T-cell (primary cell): ENCODE measurements at regions not wholly inside any gene's neighbourhood (a gene's known extent, or its start where the extent isn't known, plus 50 kb on each side); places are given as distances from the start of the nearest gene placed in this dataset.
A peak's percentile ranks its signal among the peaks of the same experiment; 100 is the strongest.

Source experiments
- ATAC-seq, 4 experiments: fragments of 200-7000 bp in 3 of 4; fragments of 150-1000 bp in 1 of 4; cut with Tn5 transposase; replicated peaks in 1 of 4; 1 replicate in 3 of 4; 2 replicates in 1 of 4; pipeline ENCODE4 v1.10.0; 2021; ENCODE audit warnings: moderate library complexity in 3 of 4, mild to moderate bottlenecking in 2 of 4, moderate number of reproducible peaks in 1 of 4
- CTCF ChIA-PET, 2 donors: fragments of 300-600 bp; sonication (Branson Sonifier 250); formaldehyde crosslinking; loops; one replicate each; lab custom pipeline; 2022; ENCODE audit warnings: antibody characterized with exemption in 2 of 2; lab: Charles Lee
- POLR2A ChIA-PET, 2 donors: fragments of 300-600 bp; sonication (Branson Sonifier 250); formaldehyde crosslinking; loops; one replicate each; lab custom pipeline; 2022; ENCODE audit warnings: antibody characterized with exemption in 2 of 2; lab: Charles Lee
- DNase-seq, 35 experiments: peaks; one replicate each; pipeline versions ENCODE4 v3.0.0 to v3.0.0-alpha.2; 2013 to 2023
- H3K27ac ChIP-seq: one replicate; pipeline ENCODE4 v1.5.1; 2013; ENCODE audit warnings: low read length
- H3K27me3 ChIP-seq, 2 experiments: replicated peaks in 1 of 2; 1 replicate in 1 of 2; 2 replicates in 1 of 2; pipeline versions ENCODE4 v1.6.1 to v1.7.0; 2013; ENCODE audit warnings: low read length in 1 of 2, mixed read lengths in 1 of 2; ENCODE audit not compliant: control insufficient read depth in 2 of 2, insufficient read depth in 2 of 2; ENCODE audit errors: extremely low read depth in 1 of 2
- H3K36me3 ChIP-seq, 2 donors: 1 replicate in 1 of 2; 2 replicates in 1 of 2; pipeline versions ENCODE4 v1.6.1 to v1.7.0; 2013; ENCODE audit warnings: low read length in 1 of 2; ENCODE audit not compliant: control insufficient read depth in 2 of 2, insufficient read depth in 1 of 2; ENCODE audit errors: extremely low read depth in 1 of 2
- H3K4me1 ChIP-seq, 2 experiments: 1 replicate in 1 of 2; 2 replicates in 1 of 2; pipeline versions ENCODE4 v1.6.1 to v1.7.0; 2013; ENCODE audit warnings: low read length in 2 of 2, mixed read lengths in 1 of 2; ENCODE audit not compliant: insufficient read depth in 2 of 2, control insufficient read depth in 1 of 2; ENCODE audit errors: extremely low read depth in 1 of 2
- H3K4me3 ChIP-seq, 2 donors: 1 replicate in 1 of 2; 2 replicates in 1 of 2; pipeline versions ENCODE4 v1.5.1 to v1.7.0; 2013; ENCODE audit warnings: mild to moderate bottlenecking in 2 of 2, low read length in 1 of 2, moderate library complexity in 1 of 2; ENCODE audit not compliant: control insufficient read depth in 1 of 2; ENCODE audit errors: extremely low read depth in 1 of 2
- H3K9me3 ChIP-seq: 2 replicates; pipeline ENCODE4 v1.7.0; 2013
- H3K27ac Mint-ChIP-seq, 2 donors: one replicate each; pipeline ENCODE4 v1.8.0; 2020 to 2021; ENCODE audit warnings: mild to moderate bottlenecking in 2 of 2, mixed read lengths in 2 of 2
- H3K27me3 Mint-ChIP-seq, 2 donors: one replicate each; pipeline ENCODE4 v1.8.0; 2021 to 2022; ENCODE audit warnings: mixed read lengths in 2 of 2
- H3K36me3 Mint-ChIP-seq: one replicate; pipeline ENCODE4 v1.8.0; 2021; ENCODE audit warnings: mixed read lengths
- H3K4me1 Mint-ChIP-seq, 3 donors: one replicate each; pipeline ENCODE4 v1.8.0; 2020 to 2022; ENCODE audit warnings: mixed read lengths in 3 of 3, mild to moderate bottlenecking in 1 of 3
- H3K4me3 Mint-ChIP-seq, 3 donors: one replicate each; pipeline ENCODE4 v1.8.0; 2020 to 2022; ENCODE audit warnings: mild to moderate bottlenecking in 3 of 3, mixed read lengths in 3 of 3, moderate library complexity in 3 of 3
- H3K9me3 Mint-ChIP-seq, 3 donors: one replicate each; pipeline ENCODE4 v1.8.0; 2020 to 2022; ENCODE audit warnings: mixed read lengths in 3 of 3
- WGBS: methylation state at CpG from one replicate; pipeline ENCODE4 v1.1.5; 2013; ENCODE audit warnings: missing lambda C conversion rate; ENCODE audit not compliant: insufficient coverage; 5-methylcytosine and 5-hydroxymethylcytosine counted together

DNA sequence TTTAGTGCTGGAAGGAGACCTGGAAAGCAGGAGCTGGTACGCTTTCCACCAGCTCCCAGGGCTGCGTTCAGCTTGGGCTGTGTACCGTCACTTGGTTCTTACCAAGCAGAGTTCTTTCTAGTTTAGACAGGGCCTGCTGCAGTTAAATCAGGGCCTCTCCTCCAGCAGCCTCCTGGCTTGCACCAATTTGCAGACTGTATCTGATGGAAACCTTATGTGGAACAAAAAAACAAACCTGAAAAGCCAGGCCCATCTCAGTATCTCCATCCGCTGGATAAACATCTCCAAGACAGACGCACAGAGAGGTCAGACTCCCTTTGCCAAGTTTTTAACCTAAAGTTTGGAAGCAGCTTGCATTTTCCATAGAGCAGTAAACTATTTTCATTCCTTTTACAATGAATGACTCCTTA lies 288.6 kb upstream of the SORL1-AS1 start:
- H3K36me3 Mint-ChIP-seq: peaks cover 5% of the 10 kb centered on the region
- POLR2A ChIA-PET: interaction anchor here in 1 of 2 donors (0.6 kb wide), 1 partner anchor 1150 kb away, joined by 3 read pairs; no protein-coding TSS in a partner anchor
- peaks cover 0 to 10% (median 3%) of the 10 kb centered on the region in 3 donors for H3K9me3 Mint-ChIP-seq

DNA sequence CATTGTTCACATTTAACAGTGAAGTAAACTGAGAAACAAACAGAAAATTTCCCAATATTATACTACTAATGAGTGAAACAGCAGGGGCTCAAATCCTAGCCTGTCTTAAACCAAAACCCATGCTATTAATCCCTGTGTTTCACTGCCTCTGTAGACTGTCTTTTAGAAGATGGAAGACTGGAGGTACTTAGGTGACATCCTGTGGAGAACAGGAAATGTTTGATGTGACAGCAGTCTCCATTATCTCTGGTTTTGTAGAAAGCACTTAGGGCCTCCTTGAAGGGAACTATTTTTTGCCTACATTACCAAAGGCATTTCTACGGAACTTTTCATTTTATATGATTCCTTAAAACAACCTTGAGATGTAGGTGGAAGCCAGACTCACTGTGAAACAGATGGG lies 288.1 kb upstream of the SORL1-AS1 start:
- H3K4me1 Mint-ChIP-seq: no peaks in the 10 kb centered on the region
- Histone ChIP-seq H3K27ac (no peak overlapping the region), H3K36me3 (no peaks in the 10 kb centered on the region), H3K27me3 (no peaks in the 10 kb centered on the region), H3K4me3 (no peak overlapping the region), H3K4me1 (no peaks in the 10 kb centered on the region), H3K9me3 (no peaks in the 10 kb centered on the region)
- ATAC-seq (no peak), DNase-seq (no peak)
- no CpG with 5 or more reads among the region's 1 CpG for WGBS
- no peak overlapping the region for H3K27ac Mint-ChIP-seq
- H3K9me3 Mint-ChIP-seq: peaks cover 0 to 10% (median 3%) of the 10 kb centered on the region in 3 donors
- ChIA-PET CTCF (no interaction called here), POLR2A (interaction anchor here in 1 of 2 donors (0.6 kb wide), 1 partner anchor 1150 kb away, joined by 3 read pairs; no protein-coding TSS in a partner anchor)
- H3K4me3 Mint-ChIP-seq: no peak overlapping the region
- peaks cover 5% of the 10 kb centered on the region for H3K36me3 Mint-ChIP-seq
- peaks cover 8 to 11% of the 10 kb centered on the region in 2 donors for H3K27me3 Mint-ChIP-seq

More for the DNA sequence above, 288.6 kb upstream of the SORL1-AS1 start:
- H3K4me1 ChIP-seq: no peaks in the 10 kb centered on the region
- Mint-ChIP-seq H3K27ac (no peak overlapping the region), H3K4me3 (no peak overlapping the region), H3K27me3 (peaks cover 7 to 9% of the 10 kb centered on the region in 2 donors), H3K4me1 (no peaks in the 10 kb centered on the region)
- no peaks in the 10 kb centered on the region for H3K36me3 ChIP-seq
- DNase-seq (no peak), ATAC-seq (no peak)
- no peaks in the 10 kb centered on the region for H3K27me3 ChIP-seq
- H3K27ac ChIP-seq: no peak overlapping the region
- CTCF ChIA-PET: no interaction called here
- no peaks in the 10 kb centered on the region for H3K9me3 ChIP-seq
- H3K4me3 ChIP-seq: no peak overlapping the region
- 100% methylated on average over 3 of the region's 5 CpGs for WGBS

DNA sequence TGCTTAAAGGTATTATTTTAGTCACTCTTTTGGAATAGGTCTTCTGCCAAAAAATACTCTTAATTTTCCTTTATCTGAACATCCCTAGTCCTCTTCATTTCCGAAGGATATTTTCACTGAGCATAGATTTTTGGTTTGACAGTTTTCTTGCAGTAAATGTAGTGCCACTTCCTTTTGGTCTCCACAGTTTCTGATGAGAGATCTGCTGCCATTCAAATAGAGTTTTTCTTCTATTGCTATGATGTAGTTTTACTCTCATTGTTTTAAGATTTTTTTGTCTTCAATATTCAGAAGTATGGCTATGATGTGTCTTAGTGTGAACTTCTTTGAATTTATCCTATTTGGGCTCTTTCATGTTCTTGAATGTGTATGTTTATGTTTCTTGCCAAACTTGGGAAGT lies 281.1 kb upstream of the SORL1-AS1 start:
- Mint-ChIP-seq H3K9me3 (peaks cover 0 to 2% (median 0%) of the 10 kb centered on the region in 3 donors), H3K27me3 (peaks cover 11 to 13% of the 10 kb centered on the region in 2 donors), H3K4me3 (no peak overlapping the region), H3K4me1 (no peaks in the 10 kb centered on the region), H3K36me3 (peaks cover 5% of the 10 kb centered on the region), H3K27ac (no peak overlapping the region)
- Histone ChIP-seq H3K9me3 (no peaks in the 10 kb centered on the region), H3K27me3 (no peaks in the 10 kb centered on the region), H3K27ac (no peak overlapping the region), H3K36me3 (no peaks in the 10 kb centered on the region), H3K4me3 (no peak overlapping the region), H3K4me1 (no peaks in the 10 kb centered on the region)
- no peak for ATAC-seq
- no peak for DNase-seq
- ChIA-PET POLR2A (no interaction called here), CTCF (no interaction called here)
- no CpG with 5 or more reads among the region's 1 CpG for WGBS

DNA sequence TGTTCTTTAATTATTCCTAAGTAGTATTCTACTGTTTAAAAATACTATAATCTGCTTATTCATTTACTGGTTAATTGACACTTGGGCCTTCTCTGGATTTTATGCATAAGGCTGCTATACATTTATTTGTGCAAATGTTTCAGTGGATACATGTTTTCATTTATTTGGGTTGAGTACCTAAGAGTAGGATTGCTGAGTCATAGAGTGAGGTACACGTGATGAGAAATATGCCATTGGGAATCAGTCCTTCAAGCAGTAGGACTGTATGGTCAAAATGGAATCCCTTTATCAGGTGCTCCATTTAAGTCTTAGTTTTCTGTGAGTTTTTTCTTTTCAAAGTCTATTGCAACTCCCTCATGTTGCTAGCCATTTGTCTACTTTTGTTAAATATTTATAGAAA lies 275.2 kb upstream of the SORL1-AS1 start:
- Mint-ChIP-seq H3K4me1 (no peaks in the 10 kb centered on the region), H3K4me3 (no peak overlapping the region), H3K27me3 (peaks cover 6 to 9% of the 10 kb centered on the region in 2 donors), H3K9me3 (no peaks in the 10 kb centered on the region), H3K27ac (no peak overlapping the region), H3K36me3 (no peaks in the 10 kb centered on the region)
- H3K9me3 ChIP-seq: no peaks in the 10 kb centered on the region
- POLR2A ChIA-PET: no interaction called here
- H3K27ac ChIP-seq: no peak overlapping the region
- DNase-seq: no peak
- peaks cover 0 to 6% of the 10 kb centered on the region in 2 experiments for H3K27me3 ChIP-seq
- H3K4me1 ChIP-seq: no peaks in the 10 kb centered on the region
- H3K4me3 ChIP-seq: no peak overlapping the region
- H3K36me3 ChIP-seq: no peaks in the 10 kb centered on the region
- whole genome bisulfite sequencing: 33% methylated on average over 1 of the region's 1 CpG
- CTCF ChIA-PET: no interaction called here
- ATAC-seq: no peak

DNA sequence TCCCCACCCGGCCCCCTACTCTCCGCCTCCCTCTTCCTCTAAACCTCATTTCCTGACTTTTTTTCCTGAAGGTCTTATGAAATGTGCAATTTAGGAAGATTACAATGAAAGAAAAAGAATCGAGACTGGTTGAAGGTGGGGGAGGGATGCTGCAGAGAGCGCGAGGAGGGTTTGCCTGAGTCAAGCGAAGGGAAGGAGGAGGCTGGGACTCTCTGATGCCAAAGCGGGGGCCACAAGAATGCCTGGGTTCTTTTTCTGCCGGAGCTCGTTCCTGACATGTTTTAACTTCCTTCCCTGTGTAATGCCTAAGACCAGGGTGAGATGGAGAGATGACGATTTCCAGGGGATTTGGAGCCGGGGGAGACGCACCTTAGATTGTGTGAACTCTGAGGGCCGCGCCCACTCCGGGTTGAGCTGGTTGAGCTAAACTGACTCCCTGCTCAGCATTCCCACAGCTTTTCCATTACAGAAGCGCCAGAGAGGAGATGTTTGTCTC lies 270.5 kb upstream of the SORL1-AS1 start:
- no peak overlapping the region for H3K4me3 Mint-ChIP-seq
- Histone ChIP-seq H3K9me3 (no peaks in the 10 kb centered on the region), H3K4me3 (no peak overlapping the region), H3K4me1 (peaks cover 0 to 5% of the 10 kb centered on the region in 2 experiments), H3K27ac (no peak overlapping the region), H3K36me3 (no peaks in the 10 kb centered on the region), H3K27me3 (peaks cover 0 to 18% of the 10 kb centered on the region in 2 experiments)
- H3K4me1 Mint-ChIP-seq: no peaks in the 10 kb centered on the region
- H3K27ac Mint-ChIP-seq: no peak overlapping the region
- H3K27me3 Mint-ChIP-seq: peaks cover 24 to 32% of the 10 kb centered on the region in 2 donors
- CTCF ChIA-PET: no interaction called here
- no peak for DNase-seq
- H3K36me3 Mint-ChIP-seq: no peaks in the 10 kb centered on the region
- 77% methylated on average over 9 of the region's 16 CpGs for WGBS
- no peak for ATAC-seq
- POLR2A ChIA-PET: no interaction called here
- peaks cover 0 to 8% (median 0%) of the 10 kb centered on the region in 3 donors for H3K9me3 Mint-ChIP-seq

DNA sequence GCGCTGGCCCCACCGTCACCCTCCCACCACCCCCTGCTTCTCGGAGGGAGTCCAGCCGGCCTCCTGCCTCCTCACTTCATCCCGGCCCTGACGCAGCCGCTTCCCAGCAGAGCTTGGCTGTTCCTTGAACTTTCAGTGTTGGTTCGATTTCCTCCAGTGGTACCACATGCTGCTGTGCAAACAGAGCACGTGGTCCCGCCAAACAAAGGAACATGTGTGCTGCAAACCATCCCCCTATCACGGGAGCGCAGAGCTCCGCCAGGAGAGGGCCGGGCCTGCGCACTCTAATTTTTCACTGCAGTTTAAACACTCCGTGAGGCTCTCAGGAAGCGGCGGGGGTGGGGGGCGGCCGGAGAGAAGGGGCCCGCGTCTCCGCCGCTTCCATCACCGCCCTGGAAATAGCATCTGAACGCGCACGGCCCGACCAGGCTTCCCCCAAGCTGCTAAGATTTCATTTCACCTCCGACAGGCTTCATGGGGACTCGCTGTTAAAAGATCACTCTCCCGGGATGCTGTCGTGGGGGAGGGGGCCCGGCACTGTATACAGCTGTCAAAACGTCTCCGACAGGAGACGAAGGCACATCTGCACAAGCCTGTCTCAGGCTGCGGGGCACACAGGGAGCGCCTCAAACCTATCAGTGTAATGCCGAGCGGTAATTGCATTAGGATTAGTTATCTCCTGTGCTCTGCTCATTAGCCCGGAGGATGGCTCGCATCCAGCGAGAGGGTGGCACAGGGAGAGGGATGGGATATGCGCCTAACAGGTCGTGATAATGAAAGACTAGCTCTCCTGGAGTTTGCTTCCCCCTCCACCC lies 269.9 kb upstream of the SORL1-AS1 start:
- 10% methylated on average over 34 of the region's 46 CpGs for WGBS
- ChIA-PET POLR2A (no interaction called here), CTCF (no interaction called here)
- peaks cover 0 to 5% of the 10 kb centered on the region in 2 experiments for H3K4me1 ChIP-seq
- no peak overlapping the region for H3K27ac Mint-ChIP-seq
- H3K9me3 ChIP-seq: no peaks in the 10 kb centered on the region
- H3K4me3 ChIP-seq: peak overlapping the region in 1 of 2 donors; percentile 25
- H3K36me3 ChIP-seq: no peaks in the 10 kb centered on the region
- H3K4me3 Mint-ChIP-seq: peak overlapping the region in 1 of 3 donors; percentile 4
- H3K4me1 Mint-ChIP-seq: no peaks in the 10 kb centered on the region
- peaks cover 0 to 18% of the 10 kb centered on the region in 2 experiments for H3K27me3 ChIP-seq
- DNase-seq: no peak
- no peak for ATAC-seq
- H3K36me3 Mint-ChIP-seq: no peaks in the 10 kb centered on the region
- no peak overlapping the region for H3K27ac ChIP-seq
- H3K27me3 Mint-ChIP-seq: peaks cover 24 to 33% of the 10 kb centered on the region in 2 donors
- peaks cover 0 to 8% (median 0%) of the 10 kb centered on the region in 3 donors for H3K9me3 Mint-ChIP-seq
